OCI-LY3 (cell line): ENCODE measurements at regions not wholly inside any gene's neighbourhood (a gene's known extent, or its start where the extent isn't known, plus 50 kb on each side); places are given as distances from the start of the nearest gene placed in this dataset.
"Not testable (repeated sequence)": the region's sequence is repeated elsewhere in the genome, so short reads cannot be mapped to it uniquely, and the experiment has no call there.

Experiments used
- H2AFZ ChIP-seq: fragments of 200-600, 300-600 bp; shearing (Covaris generic); 2 replicates; pipeline ENCODE4 v1.6.0; 2014; ENCODE audit warnings: antibody characterized with exemption, low read depth, low read length
- H3K27ac ChIP-seq: fragments of 200-600, 300-600 bp; sonication (generic); 2 replicates; pipeline ENCODE4 v1.5.1; 2014; ENCODE audit warnings: mild to moderate bottlenecking, low read length, moderate library complexity, mixed read lengths
- H3K27me3 ChIP-seq: fragments of 200-600, 300-600 bp; sonication (generic); 2 replicates; pipeline ENCODE4 v1.6.1; 2014; ENCODE audit warnings: low read depth, low read length, mixed read lengths
- H3K36me3 ChIP-seq: fragments of 200-600, 300-600 bp; sonication (generic); replicated peaks from 2 replicates; pipeline ENCODE3; 2014; ENCODE audit warnings: low read depth, low read length, mixed read lengths
- H3K4me1 ChIP-seq: fragments of 300-600, 200-600 bp; sonication (generic); 2 replicates; pipeline ENCODE4 v1.6.1; 2014; ENCODE audit warnings: low read length, mixed read lengths
- H3K4me2 ChIP-seq: fragments of 200-600, 300-600 bp; sonication (generic); 2 replicates; pipeline ENCODE4 v1.6.1; 2014; ENCODE audit warnings: low read length, mixed read lengths
- H3K4me3 ChIP-seq: fragments of 300-600, 200-600 bp; sonication (generic); 2 replicates; pipeline ENCODE4 v1.5.1; 2014; ENCODE audit warnings: antibody characterized with exemption, mild to moderate bottlenecking, low read length, moderate library complexity
- H3K79me2 ChIP-seq: fragments of 300-600, 200-600 bp; shearing (Covaris generic); 2 replicates; pipeline ENCODE4 v1.6.1; 2014; ENCODE audit warnings: mild to moderate bottlenecking, low read length, mixed read lengths
- H3K9ac ChIP-seq: fragments of 300-600, 200-600 bp; shearing (Covaris generic); 2 replicates; pipeline ENCODE4 v1.6.0; 2014; ENCODE audit warnings: mild to moderate bottlenecking, low read length, moderate library complexity
- H3K9me3 ChIP-seq: fragments of 200-600, 300-600 bp; shearing (Covaris generic); 2 replicates; pipeline ENCODE4 v1.6.1; 2014; ENCODE audit warnings: low read length, mixed read lengths; ENCODE audit not compliant: insufficient read depth
- H4K20me1 ChIP-seq: fragments of 200-600, 300-600 bp; sonication (generic); 2 replicates; pipeline ENCODE4 v1.6.1; 2016; ENCODE audit warnings: low read length, mixed read lengths; ENCODE audit not compliant: insufficient read depth

GRCh38 chr6:27195547-27195946 is 52.0 kb upstream of the PRSS16 start:
- H3K4me1 ChIP-seq, H3K9ac ChIP-seq, H4K20me1 ChIP-seq, H3K4me3 ChIP-seq, H3K79me2 ChIP-seq, H3K27ac ChIP-seq, H3K4me2 ChIP-seq, H3K36me3 ChIP-seq, H3K27me3 ChIP-seq, H3K9me3 ChIP-seq, H2AFZ ChIP-seq: not testable (repeated sequence)
